HG03108 (cell line): ENCODE measurements at regions not wholly inside any gene's neighbourhood (a gene's known extent, or its start where the extent isn't known, plus 50 kb on each side); places are given as distances from the start of the nearest gene placed in this dataset.
A peak's percentile ranks its signal among the peaks of the same experiment; 100 is the strongest.

Source experiments
- ATAC-seq: cut with Tn5 transposase; IDR thresholded peaks from one replicate; pipeline ENCODE4 v1.9.1; 2021; ENCODE audit warnings: moderate library complexity; ENCODE audit not compliant: unreplicated experiment

GRCh38 chrX:45788941-45789348 lies 588.3 kb upstream of the DIPK2B start:
- no peak for ATAC-seq

- ATAC-seq, result no peak
Observed at GRCh38 chrX:45788315-45788714, 587.6 kb upstream of the DIPK2B start.

GRCh38 chrX:45784590-45784989 lies 583.9 kb upstream of the DIPK2B start:
- no peak for ATAC-seq

- no peak for ATAC-seq
Observed at GRCh38 chrX:45783002-45783401, 582.3 kb upstream of the DIPK2B start.

- ATAC-seq, result no peak
Observed at GRCh38 chrX:45781901-45782553, 581.4 kb upstream of the DIPK2B start.

GRCh38 chrX:45778616-45779015 lies 577.9 kb upstream of the DIPK2B start:
- ATAC-seq, result no peak

- no peak for ATAC-seq
Observed at GRCh38 chrX:45777366-45777765, 576.7 kb upstream of the DIPK2B start.

- ATAC-seq, result no peak
Observed at GRCh38 chrX:45775468-45775867, 574.8 kb upstream of the DIPK2B start.

- ATAC-seq, result no peak
Observed at GRCh38 chrX:45774961-45775360, 574.3 kb upstream of the DIPK2B start.

GRCh38 chrX:45773572-45773971 lies 572.9 kb upstream of the DIPK2B start:
- no peak for ATAC-seq

GRCh38 chrX:45771560-45772340 lies 571.1 kb upstream of the DIPK2B start:
- ATAC-seq, result peak; percentile 39

GRCh38 chrX:45771114-45771513 lies 570.4 kb upstream of the DIPK2B start:
- ATAC-seq, result no peak

- ATAC-seq, result peak; percentile 75
Observed at GRCh38 chrX:45769761-45770582, 569.3 kb upstream of the DIPK2B start.

- no peak for ATAC-seq
Observed at GRCh38 chrX:45768666-45769236, 568.1 kb upstream of the DIPK2B start.

- no peak for ATAC-seq
Observed at GRCh38 chrX:45766981-45767501, 566.4 kb upstream of the DIPK2B start.

GRCh38 chrX:45765767-45766166 lies 565.1 kb upstream of the DIPK2B start:
- ATAC-seq, result no peak

- ATAC-seq, result no peak
Observed at GRCh38 chrX:45765281-45765680, 564.6 kb upstream of the DIPK2B start.

GRCh38 chrX:45762699-45763647 lies 562.3 kb upstream of the DIPK2B start:
- no peak for ATAC-seq

GRCh38 chrX:45761920-45762319 lies 561.2 kb upstream of the DIPK2B start:
- no peak for ATAC-seq

- no peak for ATAC-seq
Observed at GRCh38 chrX:45760187-45760742, 559.6 kb upstream of the DIPK2B start.
